Esophagus squamous epithelium (tissue), 4 donors: ENCODE measurements at regions not wholly inside any gene's neighbourhood (a gene's known extent, or its start where the extent isn't known, plus 50 kb on each side); places are given as distances from the start of the nearest gene placed in this dataset.

Experiments used
- POLR2A ChIP-seq, 4 donors: fragments of 450-650 bp; IDR thresholded peaks; one replicate each; pipeline ENCODE4 v1.6.1; 2017; ENCODE audit warnings: antibody characterized with exemption in 4 of 4, mild to moderate bottlenecking in 4 of 4, moderate library complexity in 3 of 4
- TF ChIP-seq, protein P1 (sequence below), 6 experiments: fragments of 450-650 bp in 4 of 6; fragments of 200-600 bp in 2 of 6; sonication (generic) in 2 of 6; IDR thresholded peaks; one replicate each; pipeline ENCODE4 v1.5.1; 2016 to 2019; ENCODE audit warnings: antibody characterized with exemption in 6 of 6, mild to moderate bottlenecking in 4 of 6, moderate library complexity in 4 of 6

DNA sequence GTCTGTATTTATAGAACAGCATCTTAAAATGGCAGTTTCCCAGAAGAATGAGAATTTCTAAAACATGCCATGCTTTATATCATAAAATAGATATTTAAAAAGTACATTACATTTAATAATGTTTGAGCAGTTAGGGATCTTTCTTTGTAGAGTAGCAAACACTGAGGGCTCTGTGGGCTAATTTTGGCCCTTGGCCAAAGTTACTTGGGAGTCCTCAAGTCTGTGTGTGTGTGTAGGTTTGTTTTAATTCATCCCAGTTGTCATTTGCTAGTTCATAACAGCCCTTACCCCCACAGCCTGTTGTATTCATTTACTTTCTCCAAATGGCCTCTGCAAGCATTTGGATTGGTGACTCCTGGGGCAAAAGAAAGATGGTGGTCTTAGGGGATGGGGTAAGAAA lies 576.4 kb upstream of the SGCD start:
- no peak for TF ChIP-seq POLR2A (IDR thresholded peaks at IDR 0.05)
- TF ChIP-seq, protein P1, sequence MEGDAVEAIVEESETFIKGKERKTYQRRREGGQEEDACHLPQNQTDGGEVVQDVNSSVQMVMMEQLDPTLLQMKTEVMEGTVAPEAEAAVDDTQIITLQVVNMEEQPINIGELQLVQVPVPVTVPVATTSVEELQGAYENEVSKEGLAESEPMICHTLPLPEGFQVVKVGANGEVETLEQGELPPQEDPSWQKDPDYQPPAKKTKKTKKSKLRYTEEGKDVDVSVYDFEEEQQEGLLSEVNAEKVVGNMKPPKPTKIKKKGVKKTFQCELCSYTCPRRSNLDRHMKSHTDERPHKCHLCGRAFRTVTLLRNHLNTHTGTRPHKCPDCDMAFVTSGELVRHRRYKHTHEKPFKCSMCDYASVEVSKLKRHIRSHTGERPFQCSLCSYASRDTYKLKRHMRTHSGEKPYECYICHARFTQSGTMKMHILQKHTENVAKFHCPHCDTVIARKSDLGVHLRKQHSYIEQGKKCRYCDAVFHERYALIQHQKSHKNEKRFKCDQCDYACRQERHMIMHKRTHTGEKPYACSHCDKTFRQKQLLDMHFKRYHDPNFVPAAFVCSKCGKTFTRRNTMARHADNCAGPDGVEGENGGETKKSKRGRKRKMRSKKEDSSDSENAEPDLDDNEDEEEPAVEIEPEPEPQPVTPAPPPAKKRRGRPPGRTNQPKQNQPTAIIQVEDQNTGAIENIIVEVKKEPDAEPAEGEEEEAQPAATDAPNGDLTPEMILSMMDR (IDR thresholded peaks at IDR 0.05): no peak
